ENCODE measurements at regions not wholly inside any gene's neighbourhood (a gene's known extent, or its start where the extent isn't known, plus 50 kb on each side); places are given as distances from the start of the nearest gene placed in this dataset.

GRCh38 chr7:156160811-156161210, 348.5 kb upstream of the SHH start:
- no peaks in the 10 kb centered on the region for H3K36me3 Mint-ChIP-seq

GRCh38 chr7:156158693-156159092, 346.4 kb upstream of the SHH start:
- H3K27ac Mint-ChIP-seq = no peak overlapping the region
- H3K27me3 Mint-ChIP-seq = peaks cover 9% of the 10 kb centered on the region
- no peak overlapping the region for H3K4me3 Mint-ChIP-seq
- DNase-seq = no peak
- no peaks in the 10 kb centered on the region for H3K36me3 Mint-ChIP-seq
- H3K4me1 Mint-ChIP-seq = no peaks in the 10 kb centered on the region
- CTCF ChIA-PET = no interaction called here
- H3K9me3 Mint-ChIP-seq = peaks cover 3% of the 10 kb centered on the region

More at GRCh38 chr7:156160811-156161210, 348.5 kb upstream of the SHH start:
- peaks cover 11% of the 10 kb centered on the region for H3K27me3 Mint-ChIP-seq
- H3K4me1 Mint-ChIP-seq = no peaks in the 10 kb centered on the region
- no peak overlapping the region for H3K27ac Mint-ChIP-seq
- no peak for DNase-seq
- peaks cover 2% of the 10 kb centered on the region for H3K9me3 Mint-ChIP-seq
- CTCF ChIA-PET = no interaction called here
- no peak overlapping the region for H3K4me3 Mint-ChIP-seq

GRCh38 chr7:156158213-156158612, 345.9 kb upstream of the SHH start:
- Mint-ChIP-seq H3K9me3 (peaks cover 7% of the 10 kb centered on the region), H3K4me3 (no peak overlapping the region), H3K4me1 (no peaks in the 10 kb centered on the region), H3K36me3 (no peaks in the 10 kb centered on the region), H3K27me3 (peaks cover 4% of the 10 kb centered on the region), H3K27ac (no peak overlapping the region)
- no peak for DNase-seq
- CTCF ChIA-PET = no interaction called here

- Mint-ChIP-seq H3K36me3 (no peaks in the 10 kb centered on the region), H3K27ac (no peak overlapping the region), H3K4me1 (no peaks in the 10 kb centered on the region), H3K9me3 (peaks cover 7% of the 10 kb centered on the region), H3K4me3 (no peak overlapping the region), H3K27me3 (peaks cover 4% of the 10 kb centered on the region)
- DNase-seq = no peak
- CTCF ChIA-PET = interaction anchor here (1.5 kb wide), 1 partner anchor 341 kb away, joined by 3 read pairs; no protein-coding TSS in a partner anchor
Observed at GRCh38 chr7:156157409-156158012, 345.2 kb upstream of the SHH start.

- Mint-ChIP-seq H3K4me1 (no peaks in the 10 kb centered on the region), H3K27me3 (peaks cover 4% of the 10 kb centered on the region), H3K9me3 (peaks cover 7% of the 10 kb centered on the region), H3K27ac (no peak overlapping the region), H3K36me3 (no peaks in the 10 kb centered on the region), H3K4me3 (no peak overlapping the region)
- CTCF ChIA-PET = interaction anchor here (1.5 kb wide), 1 partner anchor 341 kb away, joined by 3 read pairs; no protein-coding TSS in a partner anchor
- DNase-seq = no peak
Observed at GRCh38 chr7:156156734-156157408, 344.6 kb upstream of the SHH start.

- CTCF ChIA-PET = interaction anchor here (1.5 kb wide), 1 partner anchor 340 kb away, joined by 3 read pairs; no protein-coding TSS in a partner anchor
- DNase-seq = no peak
- Mint-ChIP-seq H3K4me3 (no peak overlapping the region), H3K36me3 (no peaks in the 10 kb centered on the region), H3K9me3 (peaks cover 7% of the 10 kb centered on the region), H3K27ac (no peak overlapping the region), H3K4me1 (no peaks in the 10 kb centered on the region), H3K27me3 (peaks cover 4% of the 10 kb centered on the region)
Observed at GRCh38 chr7:156155988-156156733, 343.9 kb upstream of the SHH start.

- Mint-ChIP-seq H3K4me1 (no peaks in the 10 kb centered on the region), H3K9me3 (peaks cover 7% of the 10 kb centered on the region), H3K27me3 (no peaks in the 10 kb centered on the region), H3K27ac (no peak overlapping the region), H3K4me3 (no peak overlapping the region), H3K36me3 (no peaks in the 10 kb centered on the region)
- CTCF ChIA-PET = no interaction called here
- no peak for DNase-seq
Observed at GRCh38 chr7:156153590-156153989, 341.3 kb upstream of the SHH start.

GRCh38 chr7:156152390-156152789, 340.1 kb upstream of the SHH start:
- Mint-ChIP-seq H3K9me3 (peaks cover 7% of the 10 kb centered on the region), H3K36me3 (no peaks in the 10 kb centered on the region), H3K4me1 (no peaks in the 10 kb centered on the region), H3K4me3 (no peak overlapping the region), H3K27me3 (no peaks in the 10 kb centered on the region), H3K27ac (no peak overlapping the region)
- no peak for DNase-seq
- CTCF ChIA-PET = no interaction called here

- no peaks in the 10 kb centered on the region for H3K36me3 Mint-ChIP-seq
- peaks cover 7% of the 10 kb centered on the region for H3K9me3 Mint-ChIP-seq
- CTCF ChIA-PET = no interaction called here
- H3K27ac Mint-ChIP-seq = no peak overlapping the region
- H3K4me3 Mint-ChIP-seq = no peak overlapping the region
- no peaks in the 10 kb centered on the region for H3K27me3 Mint-ChIP-seq
- H3K4me1 Mint-ChIP-seq = no peaks in the 10 kb centered on the region
- no peak for DNase-seq
Observed at GRCh38 chr7:156151658-156152057, 339.4 kb upstream of the SHH start.

GRCh38 chr7:156151078-156151477, 338.8 kb upstream of the SHH start:
- CTCF ChIA-PET = no interaction called here
- H3K36me3 Mint-ChIP-seq = no peaks in the 10 kb centered on the region

GRCh38 chr7:156148995-156149394, 336.7 kb upstream of the SHH start:
- no peak for DNase-seq
- CTCF ChIA-PET = no interaction called here
- H3K36me3 Mint-ChIP-seq = no peaks in the 10 kb centered on the region
- no peak overlapping the region for H3K4me3 Mint-ChIP-seq
- peaks cover 4% of the 10 kb centered on the region for H3K27me3 Mint-ChIP-seq
- H3K27ac Mint-ChIP-seq = no peak overlapping the region
- no peaks in the 10 kb centered on the region for H3K4me1 Mint-ChIP-seq
- peaks cover 4% of the 10 kb centered on the region for H3K9me3 Mint-ChIP-seq

More at GRCh38 chr7:156151078-156151477, 338.8 kb upstream of the SHH start:
- no peak for DNase-seq
- Mint-ChIP-seq H3K27me3 (no peaks in the 10 kb centered on the region), H3K4me1 (no peaks in the 10 kb centered on the region), H3K9me3 (peaks cover 7% of the 10 kb centered on the region), H3K4me3 (no peak overlapping the region), H3K27ac (no peak overlapping the region)

GRCh38 chr7:156148547-156148946, 336.3 kb upstream of the SHH start:
- no peaks in the 10 kb centered on the region for H3K36me3 Mint-ChIP-seq
- CTCF ChIA-PET = no interaction called here
- peaks cover 4% of the 10 kb centered on the region for H3K27me3 Mint-ChIP-seq

GRCh38 chr7:156147756-156148504, 335.7 kb upstream of the SHH start:
- H3K9me3 Mint-ChIP-seq = no peaks in the 10 kb centered on the region
- no peak overlapping the region for H3K4me3 Mint-ChIP-seq
- no peak for DNase-seq
- H3K27ac Mint-ChIP-seq = no peak overlapping the region
- peaks cover 4% of the 10 kb centered on the region for H3K27me3 Mint-ChIP-seq
- CTCF ChIA-PET = no interaction called here
- H3K4me1 Mint-ChIP-seq = no peaks in the 10 kb centered on the region
- no peaks in the 10 kb centered on the region for H3K36me3 Mint-ChIP-seq

More at GRCh38 chr7:156148547-156148946, 336.3 kb upstream of the SHH start:
- no peak overlapping the region for H3K27ac Mint-ChIP-seq
- H3K4me1 Mint-ChIP-seq = no peaks in the 10 kb centered on the region
- no peak for DNase-seq
- peaks cover 2% of the 10 kb centered on the region for H3K9me3 Mint-ChIP-seq
- H3K4me3 Mint-ChIP-seq = no peak overlapping the region

GRCh38 chr7:156147104-156147503, 334.8 kb upstream of the SHH start:
- no peak overlapping the region for H3K4me3 Mint-ChIP-seq
- no peak for DNase-seq
- CTCF ChIA-PET = no interaction called here
- no peaks in the 10 kb centered on the region for H3K36me3 Mint-ChIP-seq
- no peaks in the 10 kb centered on the region for H3K4me1 Mint-ChIP-seq
- no peak overlapping the region for H3K27ac Mint-ChIP-seq
- peaks cover 4% of the 10 kb centered on the region for H3K27me3 Mint-ChIP-seq
- H3K9me3 Mint-ChIP-seq = no peaks in the 10 kb centered on the region

All from activated naive CD4-positive, alpha-beta T cell treated with anti-CD3 and anti-CD28 coated beads, Interleukin-2, amount 10 ng/mL, durations not matched to agents 7 days and 5 days (primary cell).